HT1080 (cell line): ENCODE measurements at regions not wholly inside any gene's neighbourhood (a gene's known extent, or its start where the extent isn't known, plus 50 kb on each side); places are given as distances from the start of the nearest gene placed in this dataset.
"Not testable (repeated sequence)": the region's sequence is repeated elsewhere in the genome, so short reads cannot be mapped to it uniquely, and the experiment has no call there.

Experiments used
- DNase-seq: peaks from one replicate; pipeline ENCODE4 v3.0.0-alpha.2; 2015; ENCODE audit warnings: low read depth

- no peak for DNase-seq
Observed at GRCh38 chr2:12871694-12872315, 155.1 kb downstream of the TRIB2 start.

- no peak for DNase-seq
Observed at GRCh38 chr2:12877761-12878160, 161.0 kb downstream of the TRIB2 start.

GRCh38 chr2:12879649-12880048, 162.9 kb downstream of the TRIB2 start:
- DNase-seq, result no peak

- DNase-seq, result no peak
Observed at GRCh38 chr2:12881952-12882351, 165.2 kb downstream of the TRIB2 start.

- no peak for DNase-seq
Observed at GRCh38 chr2:12882393-12882792, 165.7 kb downstream of the TRIB2 start.

- DNase-seq, result peak; percentile 38
Observed at GRCh38 chr2:12883906-12884305, 167.2 kb downstream of the TRIB2 start.

- peak; percentile 86 for DNase-seq
Observed at GRCh38 chr2:12884713-12885282, 168.1 kb downstream of the TRIB2 start.

GRCh38 chr2:12890066-12890465, 173.3 kb downstream of the TRIB2 start:
- DNase-seq, result no peak

GRCh38 chr2:12890481-12890991, 173.8 kb downstream of the TRIB2 start:
- DNase-seq, result no peak

- no peak for DNase-seq
Observed at GRCh38 chr2:12895017-12895416, 178.3 kb downstream of the TRIB2 start.

GRCh38 chr2:12896318-12896982, 179.7 kb downstream of the TRIB2 start:
- no peak for DNase-seq

GRCh38 chr2:12897181-12897580, 180.4 kb downstream of the TRIB2 start:
- DNase-seq, result no peak

- DNase-seq, result no peak
Observed at GRCh38 chr2:12903272-12903671, 186.5 kb downstream of the TRIB2 start.

GRCh38 chr2:12910431-12910830, 193.7 kb downstream of the TRIB2 start:
- no peak for DNase-seq

GRCh38 chr2:12915787-12916186, 199.1 kb downstream of the TRIB2 start:
- DNase-seq, result no peak

GRCh38 chr2:12918138-12918834, 201.6 kb downstream of the TRIB2 start:
- DNase-seq, result no peak

GRCh38 chr2:12918835-12919445, 202.2 kb downstream of the TRIB2 start:
- DNase-seq, result no peak

- DNase-seq, result no peak
Observed at GRCh38 chr2:12921321-12921720, 204.6 kb downstream of the TRIB2 start.

- DNase-seq, result no peak
Observed at GRCh38 chr2:12923907-12924610, 207.3 kb downstream of the TRIB2 start.

GRCh38 chr2:12926641-12927040, 209.9 kb downstream of the TRIB2 start:
- DNase-seq, result not testable (repeated sequence)

GRCh38 chr2:12928197-12928774, 211.6 kb downstream of the TRIB2 start:
- peak; percentile 61 for DNase-seq
